ENCODE measurements at regions not wholly inside any gene's neighbourhood (a gene's known extent, or its start where the extent isn't known, plus 50 kb on each side); places are given as distances from the start of the nearest gene placed in this dataset.

- POLR2A ChIA-PET, result no interaction called here
- Histone ChIP-seq H3K9me3 (ENCODE audit: control insufficient read depth in 2 of 3, low read length in 3 of 3) (no peaks in the 10 kb centered on the region), H3K27ac (ENCODE audit: low read depth, low read length) (no peak overlapping the region), H3K4me3 (ENCODE audit: low read length) (no peak overlapping the region), H3K36me3 (ENCODE audit: control insufficient read depth in 2 of 3, insufficient read depth in 3 of 3, low read length in 3 of 3) (no peaks in the 10 kb centered on the region), H3K27me3 (ENCODE audit: control insufficient read depth in 2 of 2, insufficient read depth in 2 of 2, low read length in 2 of 2) (no peaks in the 10 kb centered on the region), H3K4me1 (ENCODE audit: control insufficient read depth in 2 of 2, insufficient read depth in 2 of 2, low read length in 2 of 2) (no peaks in the 10 kb centered on the region)
- no peak overlapping the region for H3K4me3 Mint-ChIP-seq
- ATAC-seq (no peak), DNase-seq (no peak)
- peaks cover 0 to 5% (median 0%) of the 10 kb centered on the region in 5 donors for H3K36me3 Mint-ChIP-seq
- peaks cover 46 to 78% (median 47%) of the 10 kb centered on the region in 5 donors for H3K27me3 Mint-ChIP-seq
- H3K9me3 Mint-ChIP-seq, result no peaks in the 10 kb centered on the region
- intact Hi-C loops (cut with micrococcal nuclease), result no loop called here
- H3K4me1 Mint-ChIP-seq, result peaks cover 0 to 6% (median 0%) of the 10 kb centered on the region in 7 donors
- no peak overlapping the region for H3K27ac Mint-ChIP-seq
- CTCF ChIA-PET, result interaction anchor here (0.6 kb wide), 1 partner anchor 205 kb away, joined by 3 read pairs; no protein-coding TSS in a partner anchor
Observed at GRCh38 chr17:79186406-79186805, 111.8 kb downstream of the ENGASE start.

GRCh38 chr17:79185671-79186070 is 111.0 kb downstream of the ENGASE start:
- Histone ChIP-seq H3K9me3 (ENCODE audit: control insufficient read depth in 2 of 3, low read length in 3 of 3) (no peaks in the 10 kb centered on the region), H3K4me1 (ENCODE audit: control insufficient read depth in 2 of 2, insufficient read depth in 2 of 2, low read length in 2 of 2) (no peaks in the 10 kb centered on the region), H3K27ac (ENCODE audit: low read depth, low read length) (no peak overlapping the region), H3K4me3 (ENCODE audit: low read length) (no peak overlapping the region), H3K36me3 (ENCODE audit: control insufficient read depth in 2 of 3, insufficient read depth in 3 of 3, low read length in 3 of 3) (no peaks in the 10 kb centered on the region), H3K27me3 (ENCODE audit: control insufficient read depth in 2 of 2, insufficient read depth in 2 of 2, low read length in 2 of 2) (no peaks in the 10 kb centered on the region)
- ChIA-PET CTCF (no interaction called here), POLR2A (no interaction called here)
- Mint-ChIP-seq H3K9me3 (no peaks in the 10 kb centered on the region), H3K4me1 (peaks cover 0 to 6% (median 0%) of the 10 kb centered on the region in 7 donors), H3K4me3 (no peak overlapping the region), H3K27ac (no peak overlapping the region), H3K36me3 (peaks cover 0 to 2% (median 0%) of the 10 kb centered on the region in 5 donors), H3K27me3 (peaks cover 41 to 72% (median 42%) of the 10 kb centered on the region in 5 donors)
- no peak for ATAC-seq
- intact Hi-C loops (cut with micrococcal nuclease), result no loop called here
- DNase-seq, result no peak

GRCh38 chr17:79184219-79184618 is 109.6 kb downstream of the ENGASE start:
- ChIA-PET CTCF (no interaction called here), POLR2A (no interaction called here)
- Histone ChIP-seq H3K27ac (ENCODE audit: low read depth, low read length) (no peak overlapping the region), H3K4me3 (ENCODE audit: low read length) (no peak overlapping the region), H3K4me1 (ENCODE audit: control insufficient read depth in 2 of 2, insufficient read depth in 2 of 2, low read length in 2 of 2) (no peaks in the 10 kb centered on the region), H3K9me3 (ENCODE audit: control insufficient read depth in 2 of 3, low read length in 3 of 3) (no peaks in the 10 kb centered on the region), H3K36me3 (ENCODE audit: control insufficient read depth in 2 of 3, insufficient read depth in 3 of 3, low read length in 3 of 3) (no peaks in the 10 kb centered on the region), H3K27me3 (ENCODE audit: control insufficient read depth in 2 of 2, insufficient read depth in 2 of 2, low read length in 2 of 2) (no peaks in the 10 kb centered on the region)
- ATAC-seq (no peak), DNase-seq (no peak)
- intact Hi-C loops (cut with micrococcal nuclease), result no loop called here
- peaks cover 32 to 57% (median 34%) of the 10 kb centered on the region in 5 donors for H3K27me3 Mint-ChIP-seq
- no peaks in the 10 kb centered on the region for H3K9me3 Mint-ChIP-seq
- peak overlapping the region in 3 of 10 donors; percentile 12 to 67 (median 41) for H3K4me3 Mint-ChIP-seq
- no peak overlapping the region for H3K27ac Mint-ChIP-seq
- H3K36me3 Mint-ChIP-seq, result no peaks in the 10 kb centered on the region
- H3K4me1 Mint-ChIP-seq, result peaks cover 0 to 3% (median 0%) of the 10 kb centered on the region in 7 donors

GRCh38 chr17:79183293-79184158 is 108.9 kb downstream of the ENGASE start:
- H3K36me3 ChIP-seq (ENCODE audit: control insufficient read depth in 2 of 3, insufficient read depth in 3 of 3, low read length in 3 of 3), result no peaks in the 10 kb centered on the region
- DNase-seq (no peak), ATAC-seq (no peak)
- no peak overlapping the region for H3K4me3 ChIP-seq (ENCODE audit: low read length)
- peaks cover 0 to 3% (median 0%) of the 10 kb centered on the region in 7 donors for H3K4me1 Mint-ChIP-seq
- no peaks in the 10 kb centered on the region for H3K36me3 Mint-ChIP-seq
- H3K27me3 Mint-ChIP-seq, result peaks cover 25 to 50% (median 34%) of the 10 kb centered on the region in 5 donors
- no peak overlapping the region for H3K27ac ChIP-seq (ENCODE audit: low read depth, low read length)
- H3K9me3 ChIP-seq (ENCODE audit: control insufficient read depth in 2 of 3, low read length in 3 of 3), result no peaks in the 10 kb centered on the region
- H3K27ac Mint-ChIP-seq, result no peak overlapping the region
- peak overlapping the region in 5 of 10 donors; percentile 11 to 71 (median 40) for H3K4me3 Mint-ChIP-seq
- H3K9me3 Mint-ChIP-seq, result no peaks in the 10 kb centered on the region
- intact Hi-C loops (cut with micrococcal nuclease), result no loop called here
- no peaks in the 10 kb centered on the region for H3K27me3 ChIP-seq (ENCODE audit: control insufficient read depth in 2 of 2, insufficient read depth in 2 of 2, low read length in 2 of 2)
- CTCF ChIA-PET, result no interaction called here
- POLR2A ChIA-PET, result no interaction called here
- no peaks in the 10 kb centered on the region for H3K4me1 ChIP-seq (ENCODE audit: control insufficient read depth in 2 of 2, insufficient read depth in 2 of 2, low read length in 2 of 2)

GRCh38 chr17:79183043-79183292 is 108.3 kb downstream of the ENGASE start:
- ChIA-PET POLR2A (no interaction called here), CTCF (no interaction called here)
- H3K4me1 Mint-ChIP-seq, result peaks cover 0 to 3% (median 0%) of the 10 kb centered on the region in 7 donors
- H3K27ac ChIP-seq (ENCODE audit: low read depth, low read length), result no peak overlapping the region
- no peak overlapping the region for H3K4me3 ChIP-seq (ENCODE audit: low read length)
- no peak for ATAC-seq
- H3K4me1 ChIP-seq (ENCODE audit: control insufficient read depth in 2 of 2, insufficient read depth in 2 of 2, low read length in 2 of 2), result no peaks in the 10 kb centered on the region
- intact Hi-C loops (cut with micrococcal nuclease), result no loop called here
- H3K27me3 ChIP-seq (ENCODE audit: control insufficient read depth in 2 of 2, insufficient read depth in 2 of 2, low read length in 2 of 2), result no peaks in the 10 kb centered on the region
- H3K36me3 Mint-ChIP-seq, result no peaks in the 10 kb centered on the region
- H3K4me3 Mint-ChIP-seq, result no peak overlapping the region
- no peaks in the 10 kb centered on the region for H3K9me3 Mint-ChIP-seq
- H3K27me3 Mint-ChIP-seq, result peaks cover 21 to 45% (median 34%) of the 10 kb centered on the region in 5 donors
- no peak overlapping the region for H3K27ac Mint-ChIP-seq
- no peaks in the 10 kb centered on the region for H3K36me3 ChIP-seq (ENCODE audit: control insufficient read depth in 2 of 3, insufficient read depth in 3 of 3, low read length in 3 of 3)
- H3K9me3 ChIP-seq (ENCODE audit: control insufficient read depth in 2 of 3, low read length in 3 of 3), result no peaks in the 10 kb centered on the region
- no peak for DNase-seq

- Mint-ChIP-seq H3K9me3 (no peaks in the 10 kb centered on the region), H3K27ac (no peak overlapping the region), H3K36me3 (no peaks in the 10 kb centered on the region), H3K27me3 (peaks cover 21 to 42% (median 32%) of the 10 kb centered on the region in 5 donors), H3K4me3 (peak overlapping the region in 2 of 10 donors; percentile 35 to 64), H3K4me1 (peaks cover 0 to 3% (median 0%) of the 10 kb centered on the region in 7 donors)
- Histone ChIP-seq H3K27ac (ENCODE audit: low read depth, low read length) (no peak overlapping the region), H3K4me1 (ENCODE audit: control insufficient read depth in 2 of 2, insufficient read depth in 2 of 2, low read length in 2 of 2) (no peaks in the 10 kb centered on the region), H3K9me3 (ENCODE audit: control insufficient read depth in 2 of 3, low read length in 3 of 3) (no peaks in the 10 kb centered on the region), H3K4me3 (ENCODE audit: low read length) (no peak overlapping the region), H3K27me3 (ENCODE audit: control insufficient read depth in 2 of 2, insufficient read depth in 2 of 2, low read length in 2 of 2) (no peaks in the 10 kb centered on the region), H3K36me3 (ENCODE audit: control insufficient read depth in 2 of 3, insufficient read depth in 3 of 3, low read length in 3 of 3) (no peaks in the 10 kb centered on the region)
- no peak for DNase-seq
- ChIA-PET CTCF (no interaction called here), POLR2A (no interaction called here)
- intact Hi-C loops (cut with micrococcal nuclease), result no loop called here
- no peak for ATAC-seq
Observed at GRCh38 chr17:79182176-79183042, 107.8 kb downstream of the ENGASE start.

Measured in naive thymus-derived CD4-positive, alpha-beta T cell (primary cell).